ENCODE measurements at regions not wholly inside any gene's neighbourhood (a gene's known extent, or its start where the extent isn't known, plus 50 kb on each side); places are given as distances from the start of the nearest gene placed in this dataset.

DNA sequence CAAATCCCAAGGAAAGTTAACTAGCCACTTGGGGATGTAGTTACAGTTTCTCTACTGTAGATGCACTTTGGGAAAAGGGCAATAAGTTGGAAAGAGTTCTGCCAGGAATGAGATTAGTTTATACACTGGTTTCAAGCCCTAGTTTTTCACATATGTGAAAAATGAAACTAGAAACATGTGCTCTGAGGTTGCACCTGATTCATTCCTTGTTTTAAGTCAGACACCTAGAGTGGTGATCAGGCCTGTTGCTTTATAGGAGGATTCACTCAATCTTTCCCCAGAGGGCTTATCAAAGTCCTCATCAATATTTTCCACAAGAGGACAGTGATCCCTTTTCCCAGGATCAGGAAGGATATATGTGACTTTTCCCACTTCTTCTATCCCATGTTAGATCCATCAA lies 515.9 kb upstream of the PKN2 start:
- DNase-seq, result no peak
- in situ Hi-C loops (cut with MboI; ENCODE audit: low pct_unique_long_range_greater_than_20kb, low sequenced_read_pairs), result no loop called here

DNA sequence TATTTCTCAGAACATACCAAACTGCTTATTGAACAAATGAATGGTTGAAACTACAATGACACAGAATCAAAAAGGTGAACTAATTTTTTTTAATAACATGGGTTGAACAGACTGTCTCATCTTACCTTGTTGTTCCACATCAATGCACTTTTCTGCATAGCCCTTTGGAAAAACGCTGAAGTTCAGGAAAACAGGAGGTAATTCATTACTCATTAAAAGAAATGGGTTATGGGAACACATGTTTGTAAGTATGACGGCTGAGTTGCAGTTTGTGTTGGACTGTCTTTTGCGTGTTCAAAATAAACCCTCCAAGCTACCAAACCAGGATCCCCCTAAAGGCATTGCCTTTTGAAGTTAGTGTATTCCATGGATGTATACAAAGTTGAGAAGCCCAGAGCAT lies 514.9 kb upstream of the PKN2 start:
- in situ Hi-C loops (cut with MboI; ENCODE audit: low pct_unique_long_range_greater_than_20kb, low sequenced_read_pairs), result no loop called here
- no peak for DNase-seq

DNA sequence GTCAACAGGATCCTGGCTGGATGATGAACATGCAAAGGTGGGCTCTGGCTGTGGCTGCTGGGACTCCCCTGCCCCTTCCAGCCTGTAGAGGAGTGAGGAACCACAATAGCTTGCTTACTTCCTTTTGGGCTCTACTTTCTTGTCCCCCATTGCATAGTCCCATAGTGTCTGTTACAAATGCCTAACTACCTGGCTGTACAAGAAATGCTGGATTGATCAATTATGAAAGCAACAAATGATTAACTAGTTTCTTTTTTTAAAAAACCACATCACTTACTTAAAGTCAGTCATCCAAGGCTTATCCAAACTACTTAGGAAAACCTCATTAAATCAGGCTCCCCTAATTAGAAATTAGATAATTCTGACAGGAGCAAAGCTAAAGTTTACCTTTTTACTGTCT lies 514.1 kb upstream of the PKN2 start:
- in situ Hi-C loops (cut with MboI; ENCODE audit: low pct_unique_long_range_greater_than_20kb, low sequenced_read_pairs), result no loop called here
- DNase-seq, result no peak

DNA sequence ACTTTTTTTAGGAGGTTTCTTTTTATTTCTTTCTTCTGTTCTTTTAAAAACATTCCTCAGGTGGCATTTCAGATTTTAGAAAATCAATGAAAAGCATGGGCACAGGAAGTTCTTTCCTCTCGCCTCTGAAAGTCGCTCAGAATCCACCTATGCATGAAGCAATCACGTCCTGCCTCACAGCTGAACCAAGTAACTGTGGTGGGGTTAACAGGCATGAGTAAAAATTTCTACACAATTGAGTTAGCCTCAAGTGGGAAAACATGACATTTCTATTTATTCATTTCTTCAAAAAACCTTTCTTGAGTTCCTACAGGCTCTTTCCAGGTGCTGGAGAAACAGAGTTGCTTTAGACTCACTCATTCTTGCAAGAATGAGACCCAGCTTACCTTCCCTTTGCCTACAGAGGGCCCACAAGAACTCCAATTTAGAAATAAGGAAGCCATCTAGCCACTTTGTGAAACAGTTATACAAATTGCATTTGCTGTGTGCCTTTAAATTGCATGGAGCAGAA lies 508.9 kb upstream of the PKN2 start:
- in situ Hi-C loops (cut with MboI; ENCODE audit: low pct_unique_long_range_greater_than_20kb, low sequenced_read_pairs), result no loop called here
- no peak for DNase-seq

DNA sequence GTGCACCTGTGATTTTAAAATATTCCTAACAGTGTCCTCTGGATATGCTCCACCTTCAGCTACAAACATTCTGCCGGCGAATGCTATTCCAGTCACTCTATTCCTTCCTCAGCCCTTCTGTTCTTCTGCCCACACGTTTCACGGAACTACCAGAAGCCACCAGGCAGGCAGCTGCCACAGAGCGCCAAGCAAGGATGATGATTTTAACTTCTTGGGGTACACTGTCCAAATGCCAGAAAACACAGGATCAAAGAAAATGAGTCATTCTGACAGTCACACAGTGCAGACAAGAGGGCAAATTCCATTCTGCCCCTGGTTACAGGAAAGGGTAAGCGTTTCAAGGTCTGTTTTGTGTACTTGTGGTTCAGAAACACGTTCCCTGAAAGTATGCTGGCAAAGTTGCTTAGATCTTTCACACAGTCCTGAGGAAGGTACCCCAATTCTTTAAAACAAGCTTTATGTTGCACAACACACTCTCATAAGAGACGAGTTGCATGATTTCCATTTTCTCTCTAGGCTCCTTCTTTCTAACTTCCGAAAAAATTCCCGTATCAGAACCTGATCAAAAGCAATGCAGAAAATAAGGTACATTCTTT lies 508.3 kb upstream of the PKN2 start:
- DNase-seq, result no peak
- in situ Hi-C loops (cut with MboI; ENCODE audit: low pct_unique_long_range_greater_than_20kb, low sequenced_read_pairs), result no loop called here

DNA sequence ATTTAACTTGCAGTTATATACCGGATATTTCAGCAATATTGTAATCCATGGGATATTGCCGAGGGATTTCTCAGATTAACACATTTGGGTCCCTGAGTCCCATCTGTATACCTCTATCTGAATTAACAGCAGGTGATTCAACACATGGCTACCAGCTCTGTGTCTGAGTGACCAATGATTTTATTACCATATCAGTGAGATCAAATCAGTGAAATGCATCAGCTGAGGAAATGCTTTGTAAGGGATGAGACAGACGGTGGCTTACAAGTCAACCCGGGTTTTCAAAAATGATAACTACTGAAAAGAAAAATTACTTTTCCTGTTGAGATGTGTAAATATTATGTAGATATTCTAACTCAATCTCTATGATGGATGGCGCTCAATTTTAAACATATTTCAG lies 504.1 kb upstream of the PKN2 start:
- DNase-seq, result no peak
- in situ Hi-C loops (cut with MboI; ENCODE audit: low pct_unique_long_range_greater_than_20kb, low sequenced_read_pairs), result no loop called here

DNA sequence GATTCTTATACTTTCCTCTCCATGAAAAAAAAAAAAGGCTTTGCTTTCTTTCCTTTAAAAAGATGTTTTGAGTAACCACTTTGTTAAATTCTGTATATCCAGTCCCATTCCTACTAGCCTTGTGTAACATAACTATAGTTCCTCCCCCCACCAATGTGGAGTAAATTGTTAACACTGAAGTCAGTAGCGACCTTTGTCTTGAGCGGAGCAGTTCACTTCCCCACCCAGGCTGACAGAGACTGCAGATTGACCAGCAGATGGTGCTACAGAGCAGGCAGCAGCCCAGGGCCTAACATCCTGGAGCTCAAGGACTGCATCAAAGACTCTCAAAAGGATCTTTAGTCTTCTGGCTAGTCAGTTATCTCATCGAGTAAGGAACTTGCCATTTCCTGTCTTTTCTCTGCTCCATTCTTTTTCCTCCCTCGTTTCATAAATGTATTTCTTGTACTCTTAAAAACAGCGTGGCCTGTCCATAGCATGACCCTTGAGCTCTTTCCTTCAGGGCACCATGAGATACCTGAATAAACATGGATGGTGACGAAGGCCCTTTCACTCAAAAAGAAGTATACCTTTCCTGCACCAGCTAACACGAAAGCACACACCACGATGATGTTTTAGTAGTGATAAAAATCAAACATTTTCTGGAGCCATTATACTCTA lies 503.5 kb upstream of the PKN2 start:
- DNase-seq, result peak; percentile 69
- in situ Hi-C loops (cut with MboI; ENCODE audit: low pct_unique_long_range_greater_than_20kb, low sequenced_read_pairs), result no loop called here

DNA sequence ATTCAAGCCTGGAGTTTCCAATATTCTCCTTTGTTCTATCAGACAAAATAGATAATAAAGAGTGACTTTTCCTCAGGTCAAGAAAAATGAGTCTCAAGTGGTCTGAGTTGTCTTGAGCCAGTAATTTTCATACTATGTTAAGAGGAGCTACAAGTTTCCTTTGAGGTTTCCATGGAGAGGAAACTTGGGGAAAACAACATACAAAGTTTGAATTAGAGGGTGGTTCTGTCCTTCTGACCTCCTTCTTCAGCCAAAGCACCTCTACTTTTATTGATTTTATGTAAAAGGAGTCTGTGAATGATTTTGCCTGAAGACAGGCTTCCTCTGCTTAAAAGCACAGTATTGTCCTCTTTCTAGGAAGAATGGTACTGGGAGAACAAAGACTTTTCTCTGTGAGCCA lies 497.2 kb upstream of the PKN2 start:
- in situ Hi-C loops (cut with MboI; ENCODE audit: low pct_unique_long_range_greater_than_20kb, low sequenced_read_pairs), result no loop called here
- DNase-seq, result no peak

DNA sequence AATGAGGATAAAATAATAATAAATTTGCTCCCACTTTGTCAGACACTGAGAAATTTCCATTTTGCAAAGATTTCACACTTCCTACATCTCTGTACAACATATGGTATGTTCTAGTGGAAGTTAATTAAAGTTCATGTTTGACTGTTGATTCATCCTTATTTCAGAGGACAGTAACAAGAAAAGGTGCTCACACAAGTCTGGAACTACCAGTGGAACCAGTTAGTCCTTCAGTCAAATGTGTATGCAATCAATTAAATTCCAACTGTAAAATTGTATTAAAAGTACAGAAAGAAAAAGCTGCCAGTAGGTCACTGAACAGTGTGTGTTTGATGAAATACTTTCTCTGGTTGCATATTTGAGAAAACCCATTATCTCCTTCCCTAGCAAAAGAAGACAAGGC lies 496.0 kb upstream of the PKN2 start:
- in situ Hi-C loops (cut with MboI; ENCODE audit: low pct_unique_long_range_greater_than_20kb, low sequenced_read_pairs), result no loop called here

DNA sequence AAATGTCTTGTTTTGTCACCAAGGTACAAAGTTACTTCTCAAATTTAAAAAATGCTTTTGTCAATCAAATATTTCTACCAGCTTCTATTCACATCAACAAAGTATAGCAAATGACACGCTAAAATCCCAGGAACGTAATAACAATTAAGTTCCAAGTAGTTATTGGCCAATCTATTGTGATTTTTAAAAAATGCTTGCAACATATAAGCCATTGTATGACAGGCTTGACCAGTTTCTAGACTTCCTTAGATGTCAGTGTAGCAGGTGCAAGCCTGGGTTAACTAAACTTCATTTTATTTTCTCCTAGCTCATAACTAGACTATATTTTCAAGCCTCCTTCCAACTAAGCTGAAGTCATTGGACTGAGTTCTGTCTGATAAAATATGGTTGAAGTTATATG lies 494.5 kb upstream of the PKN2 start:
- DNase-seq, result no peak
- in situ Hi-C loops (cut with MboI; ENCODE audit: low pct_unique_long_range_greater_than_20kb, low sequenced_read_pairs), result no loop called here

More for the DNA sequence above, 496.0 kb upstream of the PKN2 start:
- DNase-seq, result no peak

DNA sequence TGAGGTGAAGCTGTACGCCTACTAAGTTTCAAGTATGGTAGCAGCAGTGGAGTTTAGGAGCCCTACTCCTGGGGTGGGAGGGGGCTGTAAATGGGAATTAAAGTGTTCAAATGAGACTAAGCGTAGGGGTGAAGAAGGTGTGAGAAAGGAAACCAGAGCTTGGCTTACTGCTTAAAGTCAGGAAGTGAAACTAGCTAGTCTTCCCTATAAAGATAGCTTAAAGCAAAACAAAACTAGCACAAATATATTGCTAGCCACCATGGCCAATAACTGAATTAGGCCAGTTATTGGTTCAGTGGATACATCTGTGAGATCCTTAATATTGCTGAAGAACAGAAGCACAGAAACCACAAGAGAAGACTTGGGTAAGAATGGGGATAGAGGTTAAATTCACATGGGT lies 492.2 kb upstream of the PKN2 start:
- in situ Hi-C loops (cut with MboI; ENCODE audit: low pct_unique_long_range_greater_than_20kb, low sequenced_read_pairs), result no loop called here
- DNase-seq, result no peak

DNA sequence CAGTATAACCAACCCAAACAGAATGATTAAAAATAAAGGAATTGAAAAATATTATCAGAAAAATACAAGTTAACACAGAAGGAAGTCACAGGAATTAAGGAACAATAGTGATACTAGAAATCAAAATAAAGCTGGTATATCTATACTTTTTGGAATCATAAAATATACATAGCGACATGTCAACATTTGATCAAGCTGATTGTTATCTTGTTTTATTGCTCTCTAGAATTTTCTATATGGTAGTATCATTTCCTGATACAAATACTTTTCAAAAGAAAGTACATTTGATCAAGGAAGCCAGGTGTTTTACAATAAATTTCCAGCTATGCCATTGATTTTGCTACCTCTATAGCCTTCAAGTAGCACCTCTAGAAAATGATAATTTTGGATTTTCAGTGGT lies 489.5 kb upstream of the PKN2 start:
- DNase-seq, result no peak
- in situ Hi-C loops (cut with MboI; ENCODE audit: low pct_unique_long_range_greater_than_20kb, low sequenced_read_pairs), result no loop called here

DNA sequence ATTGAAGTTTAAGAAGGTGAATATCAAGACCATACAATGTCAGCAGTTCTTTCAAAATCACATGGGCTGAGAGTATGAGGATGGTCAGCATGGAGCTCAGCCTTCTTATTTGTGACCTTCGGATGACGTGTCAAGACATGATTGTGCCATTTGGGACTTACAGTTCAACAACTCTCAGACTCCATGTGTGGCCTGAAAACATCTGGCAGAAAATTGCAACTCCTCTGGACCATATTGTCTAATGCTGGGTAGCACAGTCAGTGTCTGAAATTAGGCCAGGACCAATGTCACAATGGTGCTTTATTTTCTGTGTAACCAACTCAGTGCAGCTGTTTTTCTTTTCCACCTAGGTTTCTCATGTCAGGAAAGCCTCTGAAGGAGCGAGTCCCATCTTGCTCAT lies 483.5 kb upstream of the PKN2 start:
- in situ Hi-C loops (cut with MboI; ENCODE audit: low pct_unique_long_range_greater_than_20kb, low sequenced_read_pairs), result no loop called here
- no peak for DNase-seq

DNA sequence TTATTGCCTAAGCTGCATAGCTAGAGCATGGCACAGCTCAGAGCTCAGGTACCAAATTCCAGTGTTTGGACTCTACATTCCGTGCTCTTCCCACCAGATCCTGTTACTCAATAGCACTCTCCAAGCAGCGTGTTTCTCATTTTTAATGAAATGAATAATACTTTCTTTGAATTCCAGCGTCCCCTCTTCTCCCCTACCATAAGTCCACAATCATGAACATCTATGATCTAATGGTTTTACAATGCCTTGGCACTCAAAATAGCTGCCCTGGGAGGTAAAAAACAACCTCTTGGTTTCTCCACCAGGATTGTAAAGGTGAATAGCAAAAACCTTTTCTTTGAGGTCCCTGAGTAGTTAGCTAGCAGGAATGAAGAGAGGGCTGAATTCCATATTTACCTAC lies 480.0 kb upstream of the PKN2 start:
- no peak for DNase-seq
- in situ Hi-C loops (cut with MboI; ENCODE audit: low pct_unique_long_range_greater_than_20kb, low sequenced_read_pairs), result no loop called here

DNA sequence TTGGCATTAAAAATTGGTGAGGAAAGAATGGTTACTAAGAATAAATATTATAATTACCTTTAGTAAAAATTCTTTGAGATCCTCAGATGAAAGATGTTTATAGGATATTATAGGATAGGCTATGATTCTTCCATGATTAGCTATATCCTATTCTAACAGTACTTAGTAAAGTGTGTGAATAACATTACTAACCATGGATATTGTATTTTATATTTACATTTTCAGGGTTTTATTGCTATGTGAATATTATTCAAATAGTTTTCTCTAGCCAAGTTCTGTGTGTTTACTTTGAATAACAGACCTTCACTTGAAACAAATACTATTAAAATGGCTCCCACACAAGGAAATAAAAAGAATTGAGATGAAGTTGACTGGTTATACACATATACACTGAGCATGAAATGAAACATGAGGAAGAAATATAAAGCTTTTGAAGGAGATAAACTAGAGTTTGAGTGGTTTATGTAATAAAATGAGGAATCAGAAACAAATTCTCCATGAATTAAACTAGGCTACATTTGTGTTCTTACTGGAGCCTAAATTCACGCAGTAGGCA lies 479.4 kb upstream of the PKN2 start:
- in situ Hi-C loops (cut with MboI; ENCODE audit: low pct_unique_long_range_greater_than_20kb, low sequenced_read_pairs), result no loop called here
- DNase-seq, result no peak

DNA sequence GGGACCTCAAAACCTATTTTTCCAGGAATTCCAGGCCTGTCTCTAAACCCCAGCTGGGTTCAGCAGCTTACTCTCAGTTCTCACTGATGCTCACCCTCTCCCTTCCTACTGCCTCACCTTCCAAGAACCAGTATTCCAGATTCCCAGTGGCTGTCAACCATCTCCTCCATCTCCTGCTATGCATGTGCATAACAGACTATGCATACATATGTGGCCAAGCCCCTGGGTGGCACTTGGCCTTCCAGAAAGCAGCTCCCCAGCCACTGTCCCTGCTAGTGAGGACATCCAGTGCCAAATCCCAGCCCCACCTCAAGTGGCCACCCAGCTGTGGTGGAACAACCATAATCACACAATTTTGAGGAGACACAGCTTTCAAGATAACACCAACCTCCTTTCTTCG lies 475.7 kb upstream of the PKN2 start:
- in situ Hi-C loops (cut with MboI; ENCODE audit: low pct_unique_long_range_greater_than_20kb, low sequenced_read_pairs), result no loop called here
- DNase-seq, result no peak

DNA sequence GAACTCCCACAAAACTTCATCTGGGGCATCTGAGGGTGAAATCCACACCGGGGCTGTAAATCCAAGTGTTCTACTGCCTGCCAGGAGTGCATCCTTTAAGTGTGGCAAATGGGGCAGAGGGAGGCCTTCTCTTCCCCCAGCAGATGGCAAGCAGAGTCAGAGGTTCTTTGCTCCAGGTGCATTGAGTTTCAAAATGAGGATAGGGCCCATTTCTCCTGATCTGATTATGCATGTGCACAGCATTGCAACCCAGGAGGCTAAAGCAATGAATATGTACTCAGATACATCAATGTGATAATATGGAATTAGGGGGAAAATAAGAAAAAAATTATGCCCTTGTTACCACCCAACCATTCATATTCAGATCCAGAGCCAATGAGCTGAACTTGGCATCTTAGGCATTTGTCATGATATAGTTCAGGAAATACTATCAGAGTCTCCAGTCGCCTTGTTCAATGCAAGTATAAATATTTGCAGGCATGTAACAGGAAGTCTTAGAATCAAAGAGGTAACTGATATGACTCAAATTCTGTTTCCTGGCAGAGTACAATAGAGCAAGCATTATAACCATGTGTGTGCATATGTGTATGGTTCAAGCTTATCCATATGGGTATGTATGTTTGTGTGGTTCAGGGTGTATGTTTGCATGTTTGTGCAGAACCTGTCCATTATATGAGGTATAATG lies 473.8 kb upstream of the PKN2 start:
- no peak for DNase-seq
- in situ Hi-C loops (cut with MboI; ENCODE audit: low pct_unique_long_range_greater_than_20kb, low sequenced_read_pairs), result no loop called here

DNA sequence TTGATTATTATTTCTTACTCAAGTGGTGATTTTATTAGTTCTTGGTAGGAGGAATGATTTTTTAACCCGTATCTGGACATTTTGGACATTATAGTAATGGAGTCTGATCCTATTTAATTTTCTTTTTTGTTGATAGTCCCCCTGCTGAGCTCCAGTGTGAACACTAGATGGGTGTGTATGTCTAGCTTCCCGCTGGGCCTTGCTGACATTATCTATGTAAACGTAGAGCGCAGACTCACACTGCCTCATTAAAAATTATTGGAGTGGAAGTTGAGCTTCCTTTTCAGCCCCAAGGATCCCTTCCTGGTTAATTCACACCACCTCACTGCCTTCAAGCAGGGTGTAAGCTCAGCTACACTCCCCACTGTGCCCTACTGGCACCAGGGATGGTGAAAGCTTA lies 467.6 kb upstream of the PKN2 start:
- in situ Hi-C loops (cut with MboI; ENCODE audit: low pct_unique_long_range_greater_than_20kb, low sequenced_read_pairs), result no loop called here
- DNase-seq, result no peak

DNA sequence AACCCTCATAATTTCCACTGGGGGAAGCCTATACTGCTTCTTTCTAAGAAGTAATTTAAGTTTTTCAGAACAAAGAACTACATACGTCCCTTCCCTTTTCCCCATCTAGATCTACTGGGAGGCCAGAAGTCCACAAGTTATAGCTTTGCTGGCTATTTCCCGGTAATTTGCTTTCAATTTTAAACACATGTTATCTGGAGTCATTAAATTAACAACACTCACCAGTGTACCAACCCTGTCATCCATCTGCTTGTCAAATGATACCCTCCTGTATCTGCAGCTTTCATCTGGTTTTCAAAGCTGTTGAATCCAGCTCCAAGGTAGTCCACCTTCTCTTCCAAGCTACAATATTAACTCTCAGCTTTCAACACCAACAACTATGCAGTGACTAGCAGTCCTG lies 466.7 kb upstream of the PKN2 start:
- in situ Hi-C loops (cut with MboI; ENCODE audit: low pct_unique_long_range_greater_than_20kb, low sequenced_read_pairs), result no loop called here
- no peak for DNase-seq

DNA sequence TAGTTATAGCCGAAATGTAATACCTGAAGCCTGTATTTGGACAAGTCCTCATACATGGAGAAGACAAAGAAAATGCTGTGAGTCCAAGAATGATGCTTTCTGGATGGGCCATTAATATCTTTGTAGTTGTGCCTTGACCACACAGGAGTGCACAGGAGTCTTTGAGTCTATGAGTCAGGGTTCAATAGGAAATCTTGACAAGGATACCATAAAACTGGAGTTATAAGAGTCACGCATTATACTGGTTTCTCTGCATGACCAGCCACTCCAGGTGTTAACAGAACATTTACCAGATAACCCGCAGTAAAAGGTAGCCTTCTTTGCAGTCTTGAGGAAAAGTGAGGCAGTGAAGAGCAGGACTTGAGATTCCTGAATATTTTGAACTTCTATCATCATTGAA lies 464.6 kb upstream of the PKN2 start:
- DNase-seq, result no peak
- in situ Hi-C loops (cut with MboI; ENCODE audit: low pct_unique_long_range_greater_than_20kb, low sequenced_read_pairs), result no loop called here
